ENCODE measurements at regions not wholly inside any gene's neighbourhood (a gene's known extent, or its start where the extent isn't known, plus 50 kb on each side); places are given as distances from the start of the nearest gene placed in this dataset.

DNA sequence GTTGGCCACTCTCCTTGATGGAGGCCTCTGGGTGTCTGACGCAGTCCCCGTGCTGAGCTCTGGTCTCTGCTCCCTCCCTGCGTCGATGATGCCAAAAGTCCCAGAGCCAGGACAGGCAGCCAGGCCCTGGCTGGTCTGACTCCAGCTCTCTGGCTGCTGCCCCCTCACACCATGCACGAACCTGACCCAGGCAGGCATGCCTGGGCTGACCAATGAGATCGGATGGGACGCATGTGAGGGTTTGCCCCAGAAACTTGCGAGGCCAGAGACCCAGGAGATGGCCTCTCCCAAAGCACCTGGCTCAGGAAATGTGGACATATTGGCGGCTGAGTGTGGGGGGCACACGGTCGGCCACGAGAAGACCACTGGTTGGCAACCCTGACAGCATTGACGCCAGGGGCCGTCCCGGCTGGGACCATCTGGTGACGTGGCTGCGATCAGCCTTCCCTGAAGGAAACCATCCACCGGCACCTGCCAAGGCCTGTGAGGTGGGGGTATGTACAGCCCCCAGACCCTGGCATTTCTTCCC is 51.2 kb upstream of the FRMD1 start:
- Histone ChIP-seq H3K4me1 (ENCODE audit: low read length) (no peaks in the 10 kb centered on the region), H3K4me3 (ENCODE audit: low read length) (no peak overlapping the region), H3K27ac (ENCODE audit: low read length) (no peak overlapping the region), H3K9me3 (ENCODE audit: insufficient read depth, low read length) (no peaks in the 10 kb centered on the region), H3K27me3 (ENCODE audit: low read depth, low read length) (no peaks in the 10 kb centered on the region), H4K20me1 (ENCODE audit: insufficient read depth, low read length) (no peaks in the 10 kb centered on the region), H3K36me3 (replicated peaks; ENCODE audit: low read depth, low read length) (no peaks in the 10 kb centered on the region), H3K9ac (ENCODE audit: low read length) (no peak overlapping the region), H3K79me2 (ENCODE audit: low read length) (no peaks in the 10 kb centered on the region), H3K4me2 (ENCODE audit: low read length) (no peak overlapping the region), H2AFZ (ENCODE audit: low read depth, low read length) (no peak overlapping the region)
- no peak for TF ChIP-seq EZH2phosphoT487 (IDR thresholded peaks at IDR 0.05; ENCODE audit: low read depth)
- TF ChIP-seq, protein P1, sequence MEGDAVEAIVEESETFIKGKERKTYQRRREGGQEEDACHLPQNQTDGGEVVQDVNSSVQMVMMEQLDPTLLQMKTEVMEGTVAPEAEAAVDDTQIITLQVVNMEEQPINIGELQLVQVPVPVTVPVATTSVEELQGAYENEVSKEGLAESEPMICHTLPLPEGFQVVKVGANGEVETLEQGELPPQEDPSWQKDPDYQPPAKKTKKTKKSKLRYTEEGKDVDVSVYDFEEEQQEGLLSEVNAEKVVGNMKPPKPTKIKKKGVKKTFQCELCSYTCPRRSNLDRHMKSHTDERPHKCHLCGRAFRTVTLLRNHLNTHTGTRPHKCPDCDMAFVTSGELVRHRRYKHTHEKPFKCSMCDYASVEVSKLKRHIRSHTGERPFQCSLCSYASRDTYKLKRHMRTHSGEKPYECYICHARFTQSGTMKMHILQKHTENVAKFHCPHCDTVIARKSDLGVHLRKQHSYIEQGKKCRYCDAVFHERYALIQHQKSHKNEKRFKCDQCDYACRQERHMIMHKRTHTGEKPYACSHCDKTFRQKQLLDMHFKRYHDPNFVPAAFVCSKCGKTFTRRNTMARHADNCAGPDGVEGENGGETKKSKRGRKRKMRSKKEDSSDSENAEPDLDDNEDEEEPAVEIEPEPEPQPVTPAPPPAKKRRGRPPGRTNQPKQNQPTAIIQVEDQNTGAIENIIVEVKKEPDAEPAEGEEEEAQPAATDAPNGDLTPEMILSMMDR (IDR thresholded peaks at IDR 0.05; ENCODE audit: low read depth, low read length), result no peak

DNA sequence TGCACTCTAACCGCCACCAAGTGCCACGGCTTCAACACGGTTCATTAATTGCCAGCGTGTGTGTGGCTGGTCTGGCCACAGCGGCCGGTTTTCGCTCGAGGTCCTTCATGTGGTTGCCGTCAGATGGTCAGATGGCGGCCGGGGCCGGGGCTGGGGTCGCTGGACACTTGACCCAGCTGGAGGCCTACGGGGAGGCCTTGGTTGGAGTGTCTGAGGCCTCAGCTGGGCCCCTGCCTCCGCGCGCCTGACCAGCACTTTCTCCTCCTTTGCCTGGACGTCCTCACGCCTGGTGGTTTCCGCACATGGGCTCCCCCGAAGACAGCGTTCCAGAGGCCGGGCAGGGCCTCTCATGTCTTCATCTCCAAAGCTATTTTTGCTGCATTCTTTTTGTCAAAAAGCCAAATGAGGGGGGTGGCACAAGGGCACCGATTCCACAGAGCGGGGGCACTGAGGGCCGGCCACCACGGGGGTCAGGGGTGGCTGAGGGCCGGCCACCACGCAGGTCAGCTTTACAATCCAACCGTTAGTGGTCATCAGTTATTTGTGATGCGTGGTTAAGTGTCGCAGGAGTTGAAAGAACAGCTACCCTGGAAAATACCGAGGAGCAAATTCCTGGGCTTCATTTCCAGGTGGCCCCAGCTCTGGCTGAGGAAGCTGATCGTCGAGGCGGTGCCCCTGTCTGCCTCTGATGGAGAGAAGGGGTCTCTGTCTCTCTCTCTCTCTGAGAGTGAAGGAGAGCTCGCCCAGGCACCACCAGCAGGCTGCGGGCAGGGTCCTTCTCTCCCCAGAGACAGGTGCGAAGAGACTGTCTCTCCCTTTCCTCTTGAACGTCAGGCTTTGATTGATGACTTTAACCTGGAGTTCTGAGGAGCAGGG is 50.5 kb upstream of the FRMD1 start:
- Histone ChIP-seq H3K27ac (ENCODE audit: low read length) (no peak overlapping the region), H3K36me3 (replicated peaks; ENCODE audit: low read depth, low read length) (no peaks in the 10 kb centered on the region), H3K9me3 (ENCODE audit: insufficient read depth, low read length) (no peaks in the 10 kb centered on the region), H3K4me1 (ENCODE audit: low read length) (no peaks in the 10 kb centered on the region), H2AFZ (ENCODE audit: low read depth, low read length) (no peak overlapping the region), H4K20me1 (ENCODE audit: insufficient read depth, low read length) (no peaks in the 10 kb centered on the region), H3K79me2 (ENCODE audit: low read length) (no peaks in the 10 kb centered on the region), H3K4me3 (ENCODE audit: low read length) (no peak overlapping the region), H3K4me2 (ENCODE audit: low read length) (no peak overlapping the region), H3K9ac (ENCODE audit: low read length) (no peak overlapping the region), H3K27me3 (ENCODE audit: low read depth, low read length) (no peaks in the 10 kb centered on the region)
- no peak for TF ChIP-seq EZH2phosphoT487 (IDR thresholded peaks at IDR 0.05; ENCODE audit: low read depth)
- TF ChIP-seq, protein P1 (IDR thresholded peaks at IDR 0.05; ENCODE audit: low read depth, low read length), result no peak

DNA sequence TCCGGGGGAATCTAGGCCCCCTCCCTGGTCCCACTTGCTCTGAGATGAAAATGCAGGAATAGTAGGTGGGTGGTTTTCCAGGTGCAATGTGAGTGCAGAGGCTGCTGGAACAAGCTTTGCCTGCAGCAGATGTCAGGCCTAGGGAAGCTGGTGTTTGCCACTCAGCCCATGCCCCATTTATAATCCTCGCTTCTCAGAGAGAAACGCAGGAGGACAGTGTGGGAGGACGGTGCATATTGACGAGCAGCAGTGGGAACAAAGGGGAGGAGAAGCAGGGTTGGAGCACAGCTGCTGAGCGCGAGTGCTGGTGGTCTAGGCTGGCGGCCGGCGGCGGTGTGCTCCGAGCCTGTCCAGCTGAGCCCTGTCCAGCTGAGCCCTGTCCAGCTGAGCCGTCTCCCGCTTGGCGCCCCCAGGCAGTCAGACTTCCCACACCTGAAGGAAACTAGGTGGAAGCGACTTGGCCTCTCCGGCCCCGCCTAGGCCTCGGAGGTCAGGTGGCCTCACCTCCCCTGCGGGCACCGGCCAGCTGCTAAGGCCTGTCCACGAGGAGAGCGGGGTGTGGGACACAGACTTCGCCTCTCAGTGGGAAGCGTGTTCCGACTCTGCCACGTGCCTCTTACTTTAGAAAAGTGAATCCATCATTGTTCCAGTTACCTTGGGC is 49.7 kb upstream of the FRMD1 start:
- no peak overlapping the region for H3K9ac ChIP-seq (ENCODE audit: low read length)
- no peak overlapping the region for H3K4me2 ChIP-seq (ENCODE audit: low read length)
- no peaks in the 10 kb centered on the region for H4K20me1 ChIP-seq (ENCODE audit: insufficient read depth, low read length)
- no peaks in the 10 kb centered on the region for H3K9me3 ChIP-seq (ENCODE audit: insufficient read depth, low read length)
- no peaks in the 10 kb centered on the region for H3K79me2 ChIP-seq (ENCODE audit: low read length)
- H3K4me3 ChIP-seq (ENCODE audit: low read length), result no peak overlapping the region
- no peaks in the 10 kb centered on the region for H3K36me3 ChIP-seq (replicated peaks; ENCODE audit: low read depth, low read length)
- TF ChIP-seq, protein P1 (IDR thresholded peaks at IDR 0.05; ENCODE audit: low read depth, low read length), result no peak
- TF ChIP-seq EZH2phosphoT487 (IDR thresholded peaks at IDR 0.05; ENCODE audit: low read depth), result no peak
- H3K27me3 ChIP-seq (ENCODE audit: low read depth, low read length), result no peaks in the 10 kb centered on the region
- no peak overlapping the region for H2AFZ ChIP-seq (ENCODE audit: low read depth, low read length)
- no peak overlapping the region for H3K27ac ChIP-seq (ENCODE audit: low read length)
- H3K4me1 ChIP-seq (ENCODE audit: low read length), result no peaks in the 10 kb centered on the region
